ENCODE measurements at regions not wholly inside any gene's neighbourhood (a gene's known extent, or its start where the extent isn't known, plus 50 kb on each side); places are given as distances from the start of the nearest gene placed in this dataset.
A peak's percentile ranks its signal among the peaks of the same experiment; 100 is the strongest.

GRCh38 chr1:191910245-191910644 lies 248.0 kb upstream of the RGS18 start:
- no peak for DNase-seq

- no peak for DNase-seq
Observed at GRCh38 chr1:191912517-191912916, 245.7 kb upstream of the RGS18 start.

GRCh38 chr1:191913260-191913977 lies 244.8 kb upstream of the RGS18 start:
- DNase-seq, result no peak

- no peak for DNase-seq
Observed at GRCh38 chr1:191929383-191929782, 228.9 kb upstream of the RGS18 start.

GRCh38 chr1:191943684-191944083 lies 214.6 kb upstream of the RGS18 start:
- no peak for DNase-seq

- peak; percentile 17 for DNase-seq
Observed at GRCh38 chr1:191953526-191953925, 204.7 kb upstream of the RGS18 start.

- DNase-seq, result no peak
Observed at GRCh38 chr1:191959856-191960255, 198.4 kb upstream of the RGS18 start.

- DNase-seq, result peak; percentile 86
Observed at GRCh38 chr1:191963286-191963685, 195.0 kb upstream of the RGS18 start.

- DNase-seq, result peak; percentile 64
Observed at GRCh38 chr1:191963781-191964455, 194.3 kb upstream of the RGS18 start.

- no peak for DNase-seq
Observed at GRCh38 chr1:191969290-191969689, 189.0 kb upstream of the RGS18 start.

- DNase-seq, result no peak
Observed at GRCh38 chr1:191970116-191970515, 188.1 kb upstream of the RGS18 start.

- no peak for DNase-seq
Observed at GRCh38 chr1:191971447-191971846, 186.8 kb upstream of the RGS18 start.

GRCh38 chr1:191974004-191974403 lies 184.3 kb upstream of the RGS18 start:
- no peak for DNase-seq

GRCh38 chr1:191977874-191978506 lies 180.3 kb upstream of the RGS18 start:
- DNase-seq, result no peak

- DNase-seq, result no peak
Observed at GRCh38 chr1:191984856-191985255, 173.4 kb upstream of the RGS18 start.

- DNase-seq, result no peak
Observed at GRCh38 chr1:191992118-191992517, 166.1 kb upstream of the RGS18 start.

- peak; percentile 40 for DNase-seq
Observed at GRCh38 chr1:191993549-191993948, 164.7 kb upstream of the RGS18 start.

- no peak for DNase-seq
Observed at GRCh38 chr1:192002063-192002462, 156.2 kb upstream of the RGS18 start.

- DNase-seq, result no peak
Observed at GRCh38 chr1:192003295-192004077, 154.8 kb upstream of the RGS18 start.

GRCh38 chr1:192005976-192006375 lies 152.3 kb upstream of the RGS18 start:
- DNase-seq, result no peak

- DNase-seq, result no peak
Observed at GRCh38 chr1:192008281-192008825, 149.9 kb upstream of the RGS18 start.

- peak; percentile 30 for DNase-seq
Observed at GRCh38 chr1:192010406-192010805, 147.9 kb upstream of the RGS18 start.

- no peak for DNase-seq
Observed at GRCh38 chr1:192011525-192011924, 146.7 kb upstream of the RGS18 start.
